HL-60 (cell line): ENCODE measurements at regions not wholly inside any gene's neighbourhood (a gene's known extent, or its start where the extent isn't known, plus 50 kb on each side); places are given as distances from the start of the nearest gene placed in this dataset.

ENCODE experiments used
- DNase-seq, 2 experiments: peaks; one replicate each; pipeline ENCODE4 v3.0.0-alpha.2; 2010 to 2020; ENCODE audit warnings: low read depth in 1 of 2, low spot score in 1 of 2
- H3K27ac ChIP-seq: fragments of 250-450 bp; sonication (Bioruptor Pico); replicated peaks from 2 replicates; pipeline ENCODE4 v1.5.1; 2020; ENCODE audit warnings: mild to moderate bottlenecking, moderate library complexity
- H3K27me3 ChIP-seq: fragments of 250-450 bp; sonication (Bioruptor Pico); 2 replicates; pipeline ENCODE4 v1.5.1; 2021; ENCODE audit warnings: mild to moderate bottlenecking, moderate library complexity; ENCODE audit not compliant: insufficient read depth, poor library complexity, severe bottlenecking
- H3K4me3 ChIP-seq: replicated peaks from 2 replicates; pipeline ENCODE4 v1.5.1; 2011; ENCODE audit warnings: mild to moderate bottlenecking, control low read depth, low read length; ENCODE audit not compliant: insufficient read depth
- CTCF ChIP-seq: IDR thresholded peaks from one replicate; pipeline ENCODE4 v1.5.1; 2011; ENCODE audit warnings: low read length, control low read depth, inconsistent platforms; ENCODE audit not compliant: insufficient read depth
- GABPA ChIP-seq: IDR thresholded peaks from 2 replicates; pipeline ENCODE4 v1.6.1; 2012; ENCODE audit warnings: low read depth
- POLR2AphosphoS5 ChIP-seq: IDR thresholded peaks from 2 replicates; pipeline ENCODE4 v1.6.1; 2012; ENCODE audit warnings: low read depth
- SPI1 ChIP-seq: IDR thresholded peaks from 2 replicates; pipeline ENCODE4 v1.6.1; 2012; ENCODE audit warnings: low read depth, mild to moderate bottlenecking, borderline replicate concordance
- TF ChIP-seq, protein P1 (sequence below): IDR thresholded peaks from 2 replicates; pipeline ENCODE4 v1.6.1; 2012; ENCODE audit warnings: low read depth; ENCODE audit not compliant: insufficient replicate concordance

DNA sequence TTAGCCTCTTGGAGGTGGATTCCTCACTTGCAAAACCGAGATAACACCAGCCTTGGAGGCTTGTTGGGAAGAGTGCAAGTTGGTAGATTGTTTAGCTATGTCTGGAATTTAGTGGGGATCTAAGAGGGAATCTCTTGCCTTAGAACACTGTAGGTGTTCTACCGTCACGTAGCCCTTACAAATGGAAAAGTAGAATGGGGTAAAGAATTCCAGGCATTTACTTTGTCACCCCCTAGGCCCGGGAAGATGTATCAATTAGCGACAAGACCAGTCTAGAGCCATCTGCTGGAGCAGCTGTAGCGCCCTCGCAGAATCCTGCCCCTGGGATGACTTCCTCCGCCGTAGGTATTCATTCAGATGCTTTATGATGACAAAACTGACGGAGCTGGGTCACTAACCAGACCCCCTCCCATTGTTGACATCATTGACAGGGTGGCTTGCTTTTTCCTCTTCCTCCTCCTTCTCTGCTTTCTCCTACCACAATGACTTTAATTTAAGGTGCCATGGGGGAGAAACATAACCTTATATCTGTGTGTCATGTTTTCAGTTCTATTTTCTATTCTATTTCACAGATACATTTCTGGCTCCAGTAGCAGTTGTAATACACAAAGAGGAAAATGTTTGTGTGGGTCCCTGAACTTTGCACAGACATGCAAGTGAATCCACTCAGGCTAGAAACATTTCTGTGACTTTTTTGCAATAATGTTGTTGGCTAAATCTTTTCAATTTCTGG lies 262.6 kb upstream of the LYZL1 start:
- no peak overlapping the region for H3K27ac ChIP-seq
- DNase-seq = no peak
- no peak overlapping the region for H3K4me3 ChIP-seq

DNA sequence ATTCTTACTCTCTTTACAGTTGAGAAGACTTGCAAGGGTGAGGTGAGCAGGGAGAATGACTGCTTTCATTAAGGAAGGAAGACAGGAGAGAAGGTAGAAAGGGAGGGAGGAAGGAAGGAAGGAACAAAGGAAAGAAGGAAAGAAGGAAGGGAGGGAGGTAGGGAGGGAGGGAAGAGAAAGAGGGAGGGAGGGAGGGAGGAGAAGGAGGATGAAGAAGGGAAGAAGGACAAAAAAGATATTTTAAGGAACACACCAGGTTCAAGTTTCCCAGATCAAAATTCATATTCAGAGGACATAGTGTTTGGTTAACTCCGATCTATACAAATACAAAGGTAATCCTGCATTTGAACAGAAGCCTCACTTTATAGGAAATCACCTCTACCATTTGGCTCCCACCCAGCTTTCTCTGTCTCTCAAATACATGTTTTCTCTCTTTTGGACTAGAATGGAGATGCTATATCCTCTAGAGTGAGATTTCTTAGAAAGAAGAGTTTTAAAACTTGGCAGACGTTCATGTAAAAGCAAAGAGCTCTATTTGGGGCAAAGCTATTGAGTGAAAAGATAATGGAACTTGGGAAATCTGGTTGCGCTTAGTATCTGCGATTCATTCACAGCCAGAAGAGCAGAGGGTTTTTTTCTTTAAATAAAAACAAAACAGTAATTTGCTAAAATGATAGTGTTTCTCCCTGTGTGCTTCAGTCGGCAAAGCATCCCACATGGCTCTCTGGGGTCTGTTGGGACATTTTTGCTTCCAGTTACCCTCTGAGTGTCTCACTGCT lies 261.9 kb upstream of the LYZL1 start:
- no peak for TF ChIP-seq SPI1
- TF ChIP-seq, protein P1, sequence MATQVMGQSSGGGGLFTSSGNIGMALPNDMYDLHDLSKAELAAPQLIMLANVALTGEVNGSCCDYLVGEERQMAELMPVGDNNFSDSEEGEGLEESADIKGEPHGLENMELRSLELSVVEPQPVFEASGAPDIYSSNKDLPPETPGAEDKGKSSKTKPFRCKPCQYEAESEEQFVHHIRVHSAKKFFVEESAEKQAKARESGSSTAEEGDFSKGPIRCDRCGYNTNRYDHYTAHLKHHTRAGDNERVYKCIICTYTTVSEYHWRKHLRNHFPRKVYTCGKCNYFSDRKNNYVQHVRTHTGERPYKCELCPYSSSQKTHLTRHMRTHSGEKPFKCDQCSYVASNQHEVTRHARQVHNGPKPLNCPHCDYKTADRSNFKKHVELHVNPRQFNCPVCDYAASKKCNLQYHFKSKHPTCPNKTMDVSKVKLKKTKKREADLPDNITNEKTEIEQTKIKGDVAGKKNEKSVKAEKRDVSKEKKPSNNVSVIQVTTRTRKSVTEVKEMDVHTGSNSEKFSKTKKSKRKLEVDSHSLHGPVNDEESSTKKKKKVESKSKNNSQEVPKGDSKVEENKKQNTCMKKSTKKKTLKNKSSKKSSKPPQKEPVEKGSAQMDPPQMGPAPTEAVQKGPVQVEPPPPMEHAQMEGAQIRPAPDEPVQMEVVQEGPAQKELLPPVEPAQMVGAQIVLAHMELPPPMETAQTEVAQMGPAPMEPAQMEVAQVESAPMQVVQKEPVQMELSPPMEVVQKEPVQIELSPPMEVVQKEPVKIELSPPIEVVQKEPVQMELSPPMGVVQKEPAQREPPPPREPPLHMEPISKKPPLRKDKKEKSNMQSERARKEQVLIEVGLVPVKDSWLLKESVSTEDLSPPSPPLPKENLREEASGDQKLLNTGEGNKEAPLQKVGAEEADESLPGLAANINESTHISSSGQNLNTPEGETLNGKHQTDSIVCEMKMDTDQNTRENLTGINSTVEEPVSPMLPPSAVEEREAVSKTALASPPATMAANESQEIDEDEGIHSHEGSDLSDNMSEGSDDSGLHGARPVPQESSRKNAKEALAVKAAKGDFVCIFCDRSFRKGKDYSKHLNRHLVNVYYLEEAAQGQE = no peak
- no peak for TF ChIP-seq CTCF
- TF ChIP-seq POLR2AphosphoS5 = no peak
- TF ChIP-seq GABPA = no peak
- Histone ChIP-seq H3K27me3 (no peaks in the 10 kb centered on the region), H3K27ac (no peak overlapping the region), H3K4me3 (no peak overlapping the region)
- no peak for DNase-seq

More for the DNA sequence above, 262.6 kb upstream of the LYZL1 start:
- TF ChIP-seq SPI1 (no peak), CTCF (no peak)
- H3K27me3 ChIP-seq = no peaks in the 10 kb centered on the region

DNA sequence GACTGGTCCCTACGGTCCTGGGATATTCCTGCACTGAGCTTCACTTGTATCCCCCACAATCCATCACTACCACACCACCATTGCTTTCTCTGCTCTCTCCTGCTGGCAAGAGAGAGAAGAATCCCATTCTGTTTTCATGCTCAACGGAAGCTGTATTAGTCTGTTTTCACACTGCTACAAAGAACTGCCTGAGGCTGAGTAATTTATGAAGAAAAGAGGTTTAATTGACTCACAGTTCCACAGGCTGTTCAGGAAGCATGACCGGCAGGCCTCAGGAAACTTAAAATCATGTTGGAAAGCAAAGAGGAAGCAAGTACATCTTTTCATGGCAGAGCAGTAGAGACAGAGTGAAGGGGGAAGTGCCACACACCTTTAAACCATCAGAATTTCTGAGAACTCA lies 260.4 kb upstream of the LYZL1 start:
- H3K27me3 ChIP-seq = no peaks in the 10 kb centered on the region
- no peak for DNase-seq
- no peak overlapping the region for H3K4me3 ChIP-seq
- TF ChIP-seq GABPA (no peak), POLR2AphosphoS5 (no peak), CTCF (no peak), SPI1 (no peak)
- TF ChIP-seq, protein P1 = no peak
- no peak overlapping the region for H3K27ac ChIP-seq
